ENCODE measurements at regions not wholly inside any gene's neighbourhood (a gene's known extent, or its start where the extent isn't known, plus 50 kb on each side); places are given as distances from the start of the nearest gene placed in this dataset.

- Histone ChIP-seq H3K36me3 (ENCODE audit: insufficient read depth, low read length) (no peaks in the 10 kb centered on the region), H3K9me3 (ENCODE audit: insufficient read depth, low read depth, low read length) (no peaks in the 10 kb centered on the region), H3K4me2 (ENCODE audit: low read length) (peak overlapping the region; percentile 45), H3K79me2 (ENCODE audit: insufficient read depth, low read length) (no peaks in the 10 kb centered on the region), H2AFZ (ENCODE audit: low read depth, low read length) (no peak overlapping the region), H3K4me1 (ENCODE audit: insufficient read depth, low read length) (peaks cover 45% of the 10 kb centered on the region), H3K9ac (ENCODE audit: low read length) (peak overlapping the region; percentile 25), H4K20me1 (ENCODE audit: insufficient read depth, low read length) (no peaks in the 10 kb centered on the region), H3K4me3 (ENCODE audit: insufficient read depth, low read depth, low read length) (no peak overlapping the region), H3K27ac (ENCODE audit: low read depth, low read length) (peak overlapping the region; percentile 71), H3K27me3 (ENCODE audit: insufficient read depth, low read length) (no peaks in the 10 kb centered on the region)
- TF ChIP-seq EZH2 (IDR thresholded peaks at IDR 0.05; ENCODE audit: insufficient read depth, low read length), result no peak
- TF ChIP-seq, protein P1, sequence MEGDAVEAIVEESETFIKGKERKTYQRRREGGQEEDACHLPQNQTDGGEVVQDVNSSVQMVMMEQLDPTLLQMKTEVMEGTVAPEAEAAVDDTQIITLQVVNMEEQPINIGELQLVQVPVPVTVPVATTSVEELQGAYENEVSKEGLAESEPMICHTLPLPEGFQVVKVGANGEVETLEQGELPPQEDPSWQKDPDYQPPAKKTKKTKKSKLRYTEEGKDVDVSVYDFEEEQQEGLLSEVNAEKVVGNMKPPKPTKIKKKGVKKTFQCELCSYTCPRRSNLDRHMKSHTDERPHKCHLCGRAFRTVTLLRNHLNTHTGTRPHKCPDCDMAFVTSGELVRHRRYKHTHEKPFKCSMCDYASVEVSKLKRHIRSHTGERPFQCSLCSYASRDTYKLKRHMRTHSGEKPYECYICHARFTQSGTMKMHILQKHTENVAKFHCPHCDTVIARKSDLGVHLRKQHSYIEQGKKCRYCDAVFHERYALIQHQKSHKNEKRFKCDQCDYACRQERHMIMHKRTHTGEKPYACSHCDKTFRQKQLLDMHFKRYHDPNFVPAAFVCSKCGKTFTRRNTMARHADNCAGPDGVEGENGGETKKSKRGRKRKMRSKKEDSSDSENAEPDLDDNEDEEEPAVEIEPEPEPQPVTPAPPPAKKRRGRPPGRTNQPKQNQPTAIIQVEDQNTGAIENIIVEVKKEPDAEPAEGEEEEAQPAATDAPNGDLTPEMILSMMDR (IDR thresholded peaks at IDR 0.05; ENCODE audit: insufficient read depth, low read depth, low read length), result no peak
- Mint-ChIP-seq H3K27me3 (ENCODE audit: low read depth, unreplicated experiment) (no peaks in the 10 kb centered on the region), H3K27ac (ENCODE audit: unreplicated experiment) (peak overlapping the region; percentile 23), H3K9me3 (ENCODE audit: unreplicated experiment) (no peaks in the 10 kb centered on the region), H3K4me3 (ENCODE audit: unreplicated experiment) (no peak overlapping the region), H3K36me3 (ENCODE audit: low read depth, unreplicated experiment) (no peaks in the 10 kb centered on the region), H3K4me1 (ENCODE audit: low read depth, unreplicated experiment) (peaks cover 71% of the 10 kb centered on the region)
- DNase-seq (ENCODE audit: low read depth), result peak; percentile 87
- FAIRE-seq, result peak; percentile 9
Observed at GRCh38 chr7:25846722-25847121, 305.3 kb upstream of the NFE2L3 start.

GRCh38 chr7:25847336-25848070, 304.5 kb upstream of the NFE2L3 start:
- Mint-ChIP-seq H3K27me3 (ENCODE audit: low read depth, unreplicated experiment) (no peaks in the 10 kb centered on the region), H3K4me3 (ENCODE audit: unreplicated experiment) (peak overlapping the region; percentile 8), H3K9me3 (ENCODE audit: unreplicated experiment) (no peaks in the 10 kb centered on the region), H3K27ac (ENCODE audit: unreplicated experiment) (peak overlapping the region; percentile 90), H3K36me3 (ENCODE audit: low read depth, unreplicated experiment) (no peaks in the 10 kb centered on the region), H3K4me1 (ENCODE audit: low read depth, unreplicated experiment) (peaks cover 67% of the 10 kb centered on the region)
- Histone ChIP-seq H3K9me3 (ENCODE audit: insufficient read depth, low read depth, low read length) (no peaks in the 10 kb centered on the region), H3K36me3 (ENCODE audit: insufficient read depth, low read length) (no peaks in the 10 kb centered on the region), H3K4me2 (ENCODE audit: low read length) (peak overlapping the region; percentile 45), H3K79me2 (ENCODE audit: insufficient read depth, low read length) (no peaks in the 10 kb centered on the region), H3K27ac (ENCODE audit: low read depth, low read length) (peak overlapping the region; percentile 71), H3K4me1 (ENCODE audit: insufficient read depth, low read length) (peaks cover 45% of the 10 kb centered on the region), H4K20me1 (ENCODE audit: insufficient read depth, low read length) (no peaks in the 10 kb centered on the region), H3K4me3 (ENCODE audit: insufficient read depth, low read depth, low read length) (no peak overlapping the region), H3K9ac (ENCODE audit: low read length) (peak overlapping the region; percentile 25), H3K27me3 (ENCODE audit: insufficient read depth, low read length) (peaks cover 4% of the 10 kb centered on the region), H2AFZ (ENCODE audit: low read depth, low read length) (no peak overlapping the region)
- DNase-seq (ENCODE audit: low read depth) (peak; percentile 69), FAIRE-seq (peak; percentile 97)
- no peak for TF ChIP-seq EZH2 (IDR thresholded peaks at IDR 0.05; ENCODE audit: insufficient read depth, low read length)
- TF ChIP-seq, protein P1 (IDR thresholded peaks at IDR 0.05; ENCODE audit: insufficient read depth, low read depth, low read length), result no peak

Data from astrocyte (in vitro differentiated cells and primary cell).